NCI-H2107 (cell line): ENCODE measurements at regions not wholly inside any gene's neighbourhood (a gene's known extent, or its start where the extent isn't known, plus 50 kb on each side); places are given as distances from the start of the nearest gene placed in this dataset.
A peak's percentile ranks its signal among the peaks of the same experiment; 100 is the strongest.
"Not testable (repeated sequence)": the region's sequence is repeated elsewhere in the genome, so short reads cannot be mapped to it uniquely, and the experiment has no call there.

ENCODE experiments used
- DNase-seq: peaks from one replicate; lab custom pipeline; 2025; lab: John Stamatoyannopoulos, UW

- no peak for DNase-seq
Observed at GRCh38 chr21:36207577-36208320, 51.1 kb downstream of the DOP1B start.

- no peak for DNase-seq
Observed at GRCh38 chr21:36208326-36209013, 51.8 kb downstream of the DOP1B start.

DNA sequence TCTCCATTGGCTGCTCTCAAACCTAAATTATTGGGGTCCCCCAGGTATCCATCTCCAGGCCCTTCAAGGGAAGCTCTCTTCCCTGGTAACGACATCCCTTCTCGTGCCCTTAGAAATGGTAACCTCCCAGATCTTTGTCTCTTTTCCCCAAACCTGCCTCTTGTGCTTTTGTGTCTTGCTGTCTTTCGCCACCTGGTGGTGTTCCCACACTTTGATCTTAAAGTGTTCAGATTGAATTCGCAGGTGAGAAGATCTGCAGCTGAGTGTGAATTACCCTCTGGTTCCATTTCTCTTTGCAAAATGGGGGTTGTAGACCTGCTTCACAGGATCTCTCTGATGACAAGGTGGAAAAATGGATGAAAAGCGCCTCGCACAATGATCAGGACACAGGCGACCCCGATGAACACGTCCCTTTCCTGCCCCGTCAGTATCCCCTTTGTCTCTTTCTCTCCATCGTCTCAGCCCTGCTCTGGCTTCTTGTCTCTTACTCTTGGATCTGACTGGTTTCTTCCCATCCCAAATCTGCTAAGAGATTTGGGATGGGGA lies 53.1 kb downstream of the DOP1B start:
- peak; percentile 37 for DNase-seq

- DNase-seq = no peak
Observed at GRCh38 chr21:36210779-36211659, 54.4 kb downstream of the DOP1B start.

DNA sequence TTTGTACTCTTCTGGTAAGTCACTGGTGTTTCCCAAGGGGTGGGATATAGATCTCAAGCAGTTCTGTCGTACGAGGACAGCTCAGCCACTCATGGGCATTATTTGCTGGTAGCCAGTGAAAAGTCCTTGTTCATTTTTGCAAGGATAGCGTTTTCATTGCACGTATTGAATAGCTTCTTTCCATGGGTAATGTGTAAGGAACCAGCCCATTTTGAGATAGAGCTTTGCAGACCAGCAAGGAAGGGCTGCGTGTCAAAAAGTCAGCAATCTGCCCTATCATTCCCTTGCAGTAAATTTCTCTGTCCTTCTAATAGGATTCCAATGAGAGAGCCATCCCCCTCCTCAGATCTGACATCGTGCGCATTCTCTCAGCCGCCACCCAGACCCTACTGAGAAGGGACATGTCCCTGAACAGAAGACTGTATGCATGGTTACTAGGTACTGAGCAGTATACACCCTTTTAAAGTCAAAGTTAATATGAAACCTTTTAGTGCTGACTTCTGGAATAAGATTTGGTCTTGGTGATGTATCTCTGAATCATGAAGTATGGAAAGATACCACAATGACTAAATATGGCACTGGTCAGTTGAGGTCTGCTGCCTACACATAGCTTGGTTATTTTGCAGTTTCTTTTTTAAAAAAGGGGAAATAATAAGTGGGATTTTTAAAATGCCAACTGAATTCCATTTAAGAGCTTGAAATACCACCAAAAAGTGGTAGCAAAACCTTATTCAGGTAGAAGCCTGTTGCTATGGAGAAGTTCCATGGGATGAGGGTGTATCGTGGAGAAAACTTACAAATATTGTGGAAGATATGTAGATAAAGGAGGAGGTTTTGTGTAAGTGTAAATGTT lies 55.3 kb downstream of the DOP1B start:
- DNase-seq = no peak

DNA sequence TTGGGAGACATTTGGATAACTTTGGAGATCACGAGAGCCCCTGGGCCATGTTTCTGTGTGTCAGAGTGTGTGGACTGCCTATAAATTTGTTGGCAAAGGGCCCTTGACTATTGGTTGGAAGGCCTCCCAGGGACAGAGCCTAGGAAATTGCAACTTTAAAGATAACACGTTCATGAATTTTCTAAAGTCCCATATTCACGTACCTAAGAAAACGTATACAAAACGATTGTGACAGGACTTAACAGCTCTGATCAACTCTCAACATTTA lies 55.8 kb downstream of the DOP1B start:
- DNase-seq = no peak

DNA sequence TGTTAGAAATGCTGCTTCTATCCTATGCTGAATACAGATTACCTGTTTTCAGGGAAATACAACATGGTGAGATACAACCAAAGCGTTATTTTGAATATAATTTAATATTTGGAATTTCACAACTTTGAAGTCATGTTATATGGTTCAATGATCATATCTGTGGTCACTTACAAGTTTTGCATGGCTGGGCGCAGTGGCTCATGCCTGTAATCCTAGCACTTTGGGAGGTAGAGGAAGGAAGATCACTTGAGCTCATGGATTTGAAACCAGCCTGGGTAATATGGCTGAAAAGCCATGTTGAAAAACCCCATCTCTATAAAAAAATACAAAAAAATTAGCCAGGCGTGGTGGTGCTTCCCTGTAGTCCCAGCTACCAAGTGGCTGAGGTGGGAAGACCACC lies 57.9 kb downstream of the DOP1B start:
- DNase-seq = no peak

GRCh38 chr21:36217743-36218142 lies 61.1 kb downstream of the DOP1B start:
- DNase-seq = no peak

- DNase-seq = no peak
Observed at GRCh38 chr21:36218691-36219090, 62.1 kb downstream of the DOP1B start.

DNA sequence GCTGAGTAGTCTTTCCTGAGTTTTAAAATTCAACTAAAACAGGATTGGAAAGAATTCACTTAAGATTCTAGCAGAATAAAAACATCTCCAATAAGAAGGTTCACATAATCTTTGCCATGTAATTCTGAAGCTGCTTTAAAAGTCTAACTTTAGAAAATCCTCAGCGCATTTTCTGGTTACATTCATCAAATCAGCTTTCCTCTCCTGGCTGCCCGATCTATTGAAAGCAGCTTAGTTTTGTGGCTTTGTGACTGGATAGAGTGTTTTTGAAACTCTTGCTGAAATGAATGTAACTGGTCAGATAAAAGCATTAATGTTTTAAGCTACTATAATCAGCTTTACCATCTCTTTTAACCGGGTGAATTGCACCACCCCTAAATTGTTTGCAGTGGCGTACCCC lies 66.8 kb downstream of the DOP1B start:
- no peak for DNase-seq

DNA sequence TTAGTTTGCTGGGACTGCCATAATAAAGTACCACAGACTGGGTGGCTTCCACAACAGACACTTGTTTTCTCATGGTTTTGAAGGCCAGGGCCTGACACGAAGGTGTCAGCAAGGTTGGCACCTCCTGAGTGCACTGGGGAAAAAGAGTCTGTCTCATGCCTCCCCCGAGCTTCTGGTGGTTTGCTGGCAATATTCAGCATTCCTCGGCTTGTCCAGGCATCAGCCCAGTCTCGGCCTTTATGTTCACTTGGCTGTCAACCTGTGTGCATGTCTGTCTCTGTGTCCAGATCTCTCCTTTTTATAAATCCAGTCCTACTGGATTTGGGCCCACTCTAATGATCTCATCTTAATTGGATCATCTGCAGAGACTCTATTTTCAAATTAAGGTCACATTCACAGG lies 72.6 kb downstream of the DOP1B start:
- DNase-seq = no peak

GRCh38 chr21:36231444-36231843 lies 74.8 kb downstream of the DOP1B start:
- DNase-seq = not testable (repeated sequence)

GRCh38 chr21:36232641-36233040 lies 76.0 kb downstream of the DOP1B start:
- DNase-seq = no peak

DNA sequence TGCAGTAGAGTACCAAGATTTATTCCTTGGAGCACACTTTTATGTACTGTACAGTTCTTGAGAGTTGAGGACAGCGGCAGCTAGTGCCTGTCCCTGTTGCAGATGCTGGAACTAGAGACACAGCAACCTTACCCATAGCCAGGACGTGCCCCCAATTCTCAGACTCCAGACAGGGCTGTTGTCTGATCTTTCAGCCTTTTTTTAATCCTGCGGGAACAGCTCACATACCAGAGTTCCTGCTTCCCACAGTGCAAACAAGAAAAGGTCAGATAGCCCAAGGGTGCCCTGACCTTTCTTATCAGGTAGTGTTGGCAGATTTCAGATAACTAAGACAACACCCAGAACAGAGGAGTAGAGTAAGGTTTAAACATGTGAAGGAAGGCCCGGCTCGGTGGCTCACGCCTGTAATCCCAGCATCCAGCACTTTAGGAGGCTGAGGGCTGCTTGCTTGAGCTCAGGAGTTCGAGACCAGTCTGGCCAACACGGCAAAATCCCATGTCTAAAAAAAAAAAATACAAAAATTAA lies 78.5 kb downstream of the DOP1B start:
- no peak for DNase-seq

DNA sequence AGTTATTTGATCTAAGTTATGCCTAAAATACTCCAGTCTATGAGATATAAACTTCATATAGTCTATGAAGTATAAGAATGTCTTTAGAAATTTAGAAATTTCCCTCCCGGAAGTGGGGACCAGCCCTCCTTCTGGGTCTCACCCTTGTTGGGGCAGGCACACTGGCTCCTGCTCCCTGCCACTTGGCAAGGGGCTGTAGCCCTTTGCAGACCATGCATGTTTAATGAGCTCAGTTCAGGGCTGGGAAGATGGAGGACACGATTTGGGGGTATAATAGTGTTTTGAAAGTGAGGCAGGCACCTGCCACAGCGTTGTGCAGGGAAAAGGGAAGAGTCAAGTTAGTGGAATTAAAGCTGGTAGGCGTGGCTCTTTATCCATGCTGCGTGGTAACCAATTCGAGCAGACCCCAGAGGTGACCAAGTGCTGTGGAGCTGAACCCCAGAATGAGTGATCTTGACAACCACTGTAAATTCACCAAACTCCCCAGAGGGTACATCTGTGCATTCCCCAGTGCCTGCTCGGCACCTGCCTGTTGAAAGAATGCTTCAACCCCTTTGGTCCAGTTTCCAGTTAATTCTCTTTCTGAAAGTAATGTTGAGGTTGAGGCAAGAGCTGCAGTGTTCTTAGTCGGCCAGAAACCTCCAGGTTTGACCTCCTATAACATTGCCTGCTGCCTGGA lies 79.6 kb downstream of the DOP1B start:
- DNase-seq = no peak

DNA sequence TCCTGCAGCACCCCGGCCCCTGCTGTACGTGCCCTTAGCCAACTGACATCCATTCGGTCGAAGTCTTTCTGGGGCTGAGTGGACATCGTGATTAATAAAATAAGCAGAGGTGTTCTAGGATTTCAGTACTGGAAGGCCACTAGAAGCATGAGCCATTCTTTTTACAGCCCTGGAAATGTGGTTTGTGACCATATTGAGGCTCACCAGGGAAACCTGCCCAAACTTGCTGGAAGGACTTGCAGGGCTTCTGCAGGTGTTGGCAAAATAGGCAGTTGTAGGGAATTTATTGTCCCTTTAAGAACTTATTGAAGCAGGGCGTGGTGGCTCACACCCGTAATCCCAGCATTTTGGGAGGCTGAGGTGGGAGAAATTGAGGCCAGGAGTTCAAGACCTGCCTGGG lies 80.8 kb downstream of the DOP1B start:
- DNase-seq = no peak

GRCh38 chr21:36239585-36239984 lies 80.4 kb upstream of the MORC3 start:
- DNase-seq = no peak

DNA sequence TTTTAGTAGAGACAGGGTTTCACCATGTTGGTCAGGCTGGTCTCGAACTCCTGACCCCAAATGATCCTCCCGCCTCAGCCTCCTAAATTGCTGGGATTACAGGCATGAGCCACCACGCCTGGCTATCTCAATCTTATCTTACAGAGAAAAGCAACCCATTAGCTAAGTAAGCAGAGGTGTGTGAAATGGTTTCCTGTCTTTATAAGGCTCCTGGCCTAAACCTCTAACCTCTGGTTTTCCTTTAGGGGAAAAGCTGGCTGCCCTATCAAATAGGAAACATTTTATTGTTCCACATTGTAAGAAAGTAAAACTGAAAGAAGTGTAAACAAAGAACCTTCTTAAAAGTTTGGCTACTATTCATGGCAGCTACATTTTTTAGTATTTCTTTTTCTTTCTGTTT lies 78.3 kb upstream of the MORC3 start:
- no peak for DNase-seq

DNA sequence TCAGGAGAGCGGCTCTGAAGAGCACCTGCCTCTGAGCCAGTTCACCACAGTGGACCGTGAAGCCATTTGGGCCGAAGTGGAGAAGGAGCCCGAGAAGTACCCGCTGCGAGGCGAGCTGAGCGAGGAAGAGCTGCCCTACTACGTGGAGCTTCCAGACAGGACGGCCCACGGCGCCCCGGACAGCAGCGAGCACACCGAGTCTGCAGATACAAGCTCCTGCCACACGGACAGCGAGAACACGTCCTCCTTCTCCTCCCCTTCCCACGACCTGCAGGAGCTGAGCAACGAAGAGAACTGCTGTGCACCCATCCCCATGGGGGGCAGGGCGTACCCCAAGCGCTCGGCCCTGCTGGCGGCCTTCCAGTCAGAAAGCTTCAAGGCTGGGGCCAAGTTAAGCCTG lies 74.9 kb upstream of the MORC3 start:
- no peak for DNase-seq

GRCh38 chr21:36245649-36246048 lies 74.3 kb upstream of the MORC3 start:
- DNase-seq = no peak

DNA sequence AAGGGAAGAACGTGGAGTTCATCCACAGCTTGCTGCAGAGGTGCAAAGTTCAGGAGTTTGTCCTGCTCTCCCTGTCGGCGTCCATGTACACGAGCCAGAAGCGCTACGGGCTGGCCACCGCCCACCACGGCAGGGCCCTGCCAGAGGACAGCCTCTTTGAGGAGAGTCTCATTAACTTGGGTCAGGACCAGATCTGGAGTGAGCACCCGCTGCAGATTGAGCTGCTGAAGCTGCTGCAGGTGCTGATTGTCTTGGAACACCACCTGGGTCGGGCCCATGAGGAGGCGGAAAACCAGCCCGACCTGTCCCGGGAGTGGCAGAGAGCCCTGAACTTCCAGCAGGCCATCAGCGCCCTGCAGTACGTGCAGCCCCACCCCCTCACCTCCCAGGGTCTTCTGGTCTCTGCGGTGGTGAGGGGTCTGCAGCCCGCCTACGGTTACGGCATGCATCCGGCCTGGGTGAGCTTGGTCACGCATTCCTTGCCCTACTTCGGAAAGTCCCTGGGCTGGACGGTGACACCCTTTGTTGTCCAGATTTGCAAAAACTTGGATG lies 73.8 kb upstream of the MORC3 start:
- DNase-seq = no peak
